Hematopoietic multipotent progenitor cell treated with erythropoietin and hydrocortisone succinate and interleukin-3 and kit ligand, for 17 days (in vitro differentiated cells): ENCODE measurements at regions not wholly inside any gene's neighbourhood (a gene's known extent, or its start where the extent isn't known, plus 50 kb on each side); places are given as distances from the start of the nearest gene placed in this dataset.
"Not testable (repeated sequence)": the region's sequence is repeated elsewhere in the genome, so short reads cannot be mapped to it uniquely, and the experiment has no call there.

Experiments used
- DNase-seq: peaks from one replicate; pipeline ENCODE4 v3.0.0-alpha.2; 2015; ENCODE audit warnings: low spot score

- no peak for DNase-seq
Measured at GRCh38 chr13:56459286-56459685, 681.4 kb upstream of the PRR20A start.

- no peak for DNase-seq
Measured at GRCh38 chr13:56501750-56502149, 639.0 kb upstream of the PRR20A start.

- no peak for DNase-seq
Measured at GRCh38 chr13:56510836-56511235, 629.9 kb upstream of the PRR20A start.

GRCh38 chr13:56512336-56512735, 628.4 kb upstream of the PRR20A start:
- DNase-seq = not testable (repeated sequence)

- DNase-seq = no peak
Measured at GRCh38 chr13:56515441-56515840, 625.3 kb upstream of the PRR20A start.

GRCh38 chr13:56528040-56528790, 612.5 kb upstream of the PRR20A start:
- no peak for DNase-seq

GRCh38 chr13:56530096-56530495, 610.6 kb upstream of the PRR20A start:
- DNase-seq = no peak

GRCh38 chr13:56547921-56548320, 592.8 kb upstream of the PRR20A start:
- DNase-seq = not testable (repeated sequence)

GRCh38 chr13:56558698-56559320, 581.9 kb upstream of the PRR20A start:
- DNase-seq = no peak

- no peak for DNase-seq
Measured at GRCh38 chr13:56561327-56561726, 579.4 kb upstream of the PRR20A start.

GRCh38 chr13:56563663-56564062, 577.1 kb upstream of the PRR20A start:
- no peak for DNase-seq

GRCh38 chr13:56586976-56587375, 553.7 kb upstream of the PRR20A start:
- no peak for DNase-seq

- no peak for DNase-seq
Measured at GRCh38 chr13:56615572-56615971, 525.1 kb upstream of the PRR20A start.

- no peak for DNase-seq
Measured at GRCh38 chr13:56622840-56623239, 517.9 kb upstream of the PRR20A start.

- DNase-seq = not testable (repeated sequence)
Measured at GRCh38 chr13:56628886-56629285, 511.8 kb upstream of the PRR20A start.

- not testable (repeated sequence) for DNase-seq
Measured at GRCh38 chr13:56631060-56631459, 509.7 kb upstream of the PRR20A start.

- DNase-seq = no peak
Measured at GRCh38 chr13:56653043-56653442, 487.7 kb upstream of the PRR20A start.

GRCh38 chr13:56659041-56659471, 481.7 kb upstream of the PRR20A start:
- no peak for DNase-seq

- DNase-seq = no peak
Measured at GRCh38 chr13:56670563-56670962, 470.2 kb upstream of the PRR20A start.

- DNase-seq = no peak
Measured at GRCh38 chr13:56681404-56681803, 459.3 kb upstream of the PRR20A start.

GRCh38 chr13:56687131-56687530, 453.6 kb upstream of the PRR20A start:
- no peak for DNase-seq

GRCh38 chr13:56697011-56697410, 443.7 kb upstream of the PRR20A start:
- DNase-seq = no peak

GRCh38 chr13:56700324-56700723, 440.4 kb upstream of the PRR20A start:
- no peak for DNase-seq

GRCh38 chr13:56706485-56706884, 434.2 kb upstream of the PRR20A start:
- DNase-seq = no peak
